HuH-7.5 (cell line): ENCODE measurements at regions not wholly inside any gene's neighbourhood (a gene's known extent, or its start where the extent isn't known, plus 50 kb on each side); places are given as distances from the start of the nearest gene placed in this dataset.
"Not testable (repeated sequence)": the region's sequence is repeated elsewhere in the genome, so short reads cannot be mapped to it uniquely, and the experiment has no call there.

Source experiments
- DNase-seq: peaks from one replicate; pipeline ENCODE4 v3.0.0; 2011; ENCODE audit warnings: low spot score

DNA sequence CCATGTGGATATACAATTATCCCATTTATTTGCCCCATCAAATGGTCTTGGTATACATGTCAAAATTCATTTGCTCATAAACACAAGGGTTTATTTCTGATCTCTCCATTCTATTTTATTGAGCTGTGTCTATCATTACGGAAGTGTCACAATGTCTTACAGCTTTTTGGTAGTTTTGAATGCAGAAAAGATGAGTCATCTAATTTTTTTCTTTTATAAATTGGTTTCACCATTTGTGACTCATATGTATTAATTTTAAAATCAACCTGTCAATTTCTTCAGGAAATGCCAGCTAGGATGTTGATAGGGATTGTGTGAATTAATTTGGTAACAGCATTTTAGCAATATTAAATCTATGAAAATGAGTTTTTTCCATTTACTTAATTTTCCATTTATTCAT lies 2549.4 kb downstream of the PCDH9 start:
- no peak for DNase-seq

- DNase-seq: peak; percentile 26
These were observed 2554.8 kb downstream of the PCDH9 start for GRCh38 chr13:64675255-64675892.

GRCh38 chr13:64674126-64674525 lies 2556.0 kb downstream of the PCDH9 start:
- DNase-seq: no peak

DNA sequence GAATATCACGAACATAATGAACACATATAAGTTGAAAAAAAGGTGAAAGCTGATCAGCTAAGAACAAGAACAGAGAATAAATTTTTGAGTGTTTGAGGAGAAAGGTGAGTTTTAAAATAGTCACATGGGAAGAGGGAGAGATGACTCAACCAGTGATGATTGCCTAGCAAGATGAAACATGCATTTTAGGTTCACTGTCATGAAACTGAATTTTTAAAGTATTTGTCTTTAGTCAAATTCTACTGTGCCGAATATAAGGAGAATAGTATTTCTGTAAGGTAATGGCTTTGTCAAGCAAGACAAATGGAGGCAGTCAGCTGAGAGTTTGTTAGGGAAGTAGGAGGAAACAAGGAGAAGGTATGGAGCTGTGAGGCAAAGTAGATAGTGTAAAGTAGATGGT lies 2557.4 kb downstream of the PCDH9 start:
- DNase-seq: no peak

GRCh38 chr13:64662887-64663593 lies 2567.1 kb downstream of the PCDH9 start:
- no peak for DNase-seq

- DNase-seq: no peak
These were observed 2581.8 kb downstream of the PCDH9 start for GRCh38 chr13:64648293-64648692.

- DNase-seq: no peak
These were observed 2587.1 kb downstream of the PCDH9 start for GRCh38 chr13:64643066-64643465.

GRCh38 chr13:64640002-64640401 lies 2590.1 kb downstream of the PCDH9 start:
- no peak for DNase-seq

DNA sequence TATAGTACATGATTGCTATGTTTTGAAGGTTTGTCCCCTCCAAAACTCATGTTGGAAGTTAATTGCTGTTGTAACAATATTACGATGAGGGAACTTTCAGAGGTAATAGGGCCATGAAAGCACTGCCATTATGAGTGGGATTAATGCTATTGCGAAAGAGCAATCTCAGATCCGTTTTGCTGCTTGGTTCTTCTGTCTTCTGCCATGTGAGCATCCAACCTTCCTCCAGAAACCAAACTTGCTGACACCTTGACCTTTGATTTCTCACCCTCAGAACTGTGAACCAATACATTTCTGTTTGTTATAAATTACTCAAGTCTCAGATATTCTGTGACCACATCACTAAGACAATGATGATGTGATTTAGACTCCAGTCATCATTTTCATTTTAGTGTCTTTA lies 2590.9 kb downstream of the PCDH9 start:
- no peak for DNase-seq

GRCh38 chr13:64633948-64634347 lies 2596.2 kb downstream of the PCDH9 start:
- no peak for DNase-seq

- no peak for DNase-seq
These were observed 2602.5 kb downstream of the PCDH9 start for GRCh38 chr13:64627654-64628053.

DNA sequence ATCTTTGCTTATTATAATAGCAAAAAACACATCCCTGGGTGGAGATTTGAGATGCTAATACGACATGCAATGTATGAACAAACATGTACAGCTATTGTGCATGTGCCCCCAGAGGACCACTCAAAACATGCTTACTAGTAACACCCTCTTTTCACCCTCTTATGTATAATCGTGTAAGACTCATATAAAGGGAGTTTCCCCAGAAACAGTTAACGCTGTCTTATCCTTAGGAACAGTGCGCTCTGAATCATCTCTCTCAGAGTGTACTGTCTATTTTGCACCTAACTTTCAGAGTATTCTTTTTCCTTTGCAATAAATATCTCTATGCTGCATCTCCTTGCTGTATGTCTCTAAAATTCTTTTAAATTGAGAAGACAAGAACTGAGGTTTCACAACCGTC lies 2604.0 kb downstream of the PCDH9 start:
- DNase-seq: no peak

DNA sequence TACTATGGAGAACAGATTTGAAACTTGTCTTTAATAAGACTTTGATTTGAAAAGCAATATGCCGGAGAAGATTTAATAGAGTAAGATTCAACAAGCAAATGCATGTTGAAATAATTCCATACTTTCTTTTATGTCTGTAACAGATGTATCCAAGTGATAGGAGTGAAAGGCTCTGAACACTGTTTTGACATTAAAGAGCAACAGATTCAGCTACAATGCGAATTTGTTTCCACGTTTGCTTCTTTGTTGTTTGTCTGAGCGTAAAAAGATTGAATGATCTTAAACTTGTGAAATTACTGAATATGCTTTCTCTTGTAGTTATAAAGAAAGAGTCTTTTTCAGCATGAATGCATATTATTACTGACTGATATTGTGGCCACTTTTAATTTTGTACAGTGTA lies 2612.9 kb downstream of the PCDH9 start:
- no peak for DNase-seq

- DNase-seq: no peak
These were observed 2638.2 kb downstream of the PCDH9 start for GRCh38 chr13:64591971-64592370.

- no peak for DNase-seq
These were observed 2650.8 kb downstream of the PCDH9 start for GRCh38 chr13:64579331-64579730.

DNA sequence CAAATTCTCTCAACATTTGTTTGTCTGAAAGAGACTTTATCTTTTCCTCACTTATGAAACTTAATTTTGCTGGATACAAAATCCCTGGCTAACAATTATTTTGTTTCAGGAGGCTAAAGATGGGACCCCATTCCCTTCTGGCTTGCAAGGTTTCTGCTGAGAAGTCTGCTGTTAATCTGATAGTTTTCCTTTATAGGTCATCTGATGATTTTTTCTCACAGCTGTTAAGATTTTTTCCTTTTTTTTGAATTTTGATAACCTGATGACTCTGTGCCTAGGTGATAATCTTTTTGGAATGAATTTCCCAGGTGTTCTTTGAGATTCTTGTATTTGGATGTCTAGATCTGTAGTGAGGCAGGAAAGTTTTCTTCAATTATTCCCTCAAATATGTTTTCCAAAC lies 2661.4 kb downstream of the PCDH9 start:
- no peak for DNase-seq

- not testable (repeated sequence) for DNase-seq
These were observed 2672.1 kb downstream of the PCDH9 start for GRCh38 chr13:64558031-64558430.

GRCh38 chr13:64556376-64556775 lies 2673.8 kb downstream of the PCDH9 start:
- no peak for DNase-seq

DNA sequence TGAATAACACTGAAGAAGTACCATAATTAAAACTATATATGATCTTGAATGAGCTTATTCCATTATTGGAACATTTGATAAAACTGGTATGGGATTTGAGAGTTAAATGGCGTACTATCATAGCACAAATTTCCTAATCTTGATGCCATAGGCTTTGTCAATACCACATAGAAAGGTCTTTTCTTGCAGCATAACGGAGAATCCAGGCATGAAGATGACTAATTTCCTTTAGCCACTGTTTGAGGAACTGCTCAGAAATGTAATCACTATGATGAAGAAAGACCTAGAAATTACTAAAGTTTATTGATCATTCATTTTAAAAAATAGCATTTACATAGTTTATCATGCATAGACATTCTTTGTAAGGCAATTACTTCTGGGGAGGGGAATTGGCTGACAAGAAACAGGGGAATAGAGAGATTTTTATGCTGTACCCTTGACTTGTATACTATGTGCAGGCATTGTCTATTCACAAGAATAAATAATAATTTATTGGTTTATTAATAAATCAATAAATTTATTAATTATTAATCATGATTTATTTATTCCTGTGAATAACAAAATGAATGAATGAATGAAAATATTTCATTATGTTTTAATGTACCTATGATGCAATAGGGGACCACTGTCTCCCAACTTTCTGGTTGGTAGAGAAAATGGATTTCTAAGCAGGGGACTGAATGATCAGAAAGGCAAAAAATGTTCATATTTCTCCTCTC lies 2676.6 kb downstream of the PCDH9 start:
- no peak for DNase-seq

DNA sequence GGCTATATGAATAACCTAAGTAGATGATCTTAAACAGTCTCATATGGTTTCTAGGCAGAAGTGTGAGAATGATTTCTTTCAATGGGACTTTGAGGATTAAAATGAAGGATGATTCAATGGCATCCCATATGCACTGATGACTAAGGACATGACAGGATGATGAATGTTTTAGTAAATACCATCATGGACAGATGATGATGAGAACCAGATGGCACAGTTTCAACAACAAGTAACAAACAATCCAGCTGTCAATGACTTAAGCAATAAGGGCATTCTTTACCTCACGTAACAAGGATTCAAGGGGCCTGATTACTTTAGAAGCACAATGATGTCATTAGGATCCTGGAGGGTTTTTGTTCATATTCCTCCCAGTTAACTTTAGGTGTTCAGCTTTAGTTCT lies 2678.4 kb downstream of the PCDH9 start:
- DNase-seq: no peak

DNA sequence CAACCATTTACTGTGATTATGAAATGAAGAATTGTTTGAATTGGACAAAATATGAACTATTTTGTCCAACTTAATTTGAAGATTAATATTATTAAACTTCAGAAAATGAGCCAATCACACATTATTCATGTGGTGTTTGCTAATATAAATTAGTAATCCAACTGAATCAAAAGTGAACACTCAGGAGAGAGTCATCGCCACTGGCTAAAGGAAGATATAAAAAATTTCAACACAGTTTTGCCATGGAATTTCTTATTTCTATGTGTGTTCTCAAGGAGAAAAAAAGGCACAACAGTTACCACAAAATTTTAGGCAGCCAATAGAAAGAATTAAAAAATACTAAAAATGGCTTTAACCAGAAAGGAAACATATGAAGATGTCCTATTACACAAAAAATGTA lies 2683.8 kb downstream of the PCDH9 start:
- DNase-seq: no peak

- DNase-seq: no peak
These were observed 2689.2 kb downstream of the PCDH9 start for GRCh38 chr13:64540976-64541375.

GRCh38 chr13:64540468-64540867 lies 2689.7 kb downstream of the PCDH9 start:
- no peak for DNase-seq
